Raji (cell line): ENCODE measurements at regions not wholly inside any gene's neighbourhood (a gene's known extent, or its start where the extent isn't known, plus 50 kb on each side); places are given as distances from the start of the nearest gene placed in this dataset.

Experiments
- POLR2A ChIP-seq: IDR thresholded peaks from 2 replicates; pipeline ENCODE4 v1.6.1; 2011; ENCODE audit warnings: low read depth, low read length, control low read depth; ENCODE audit not compliant: insufficient read depth

DNA sequence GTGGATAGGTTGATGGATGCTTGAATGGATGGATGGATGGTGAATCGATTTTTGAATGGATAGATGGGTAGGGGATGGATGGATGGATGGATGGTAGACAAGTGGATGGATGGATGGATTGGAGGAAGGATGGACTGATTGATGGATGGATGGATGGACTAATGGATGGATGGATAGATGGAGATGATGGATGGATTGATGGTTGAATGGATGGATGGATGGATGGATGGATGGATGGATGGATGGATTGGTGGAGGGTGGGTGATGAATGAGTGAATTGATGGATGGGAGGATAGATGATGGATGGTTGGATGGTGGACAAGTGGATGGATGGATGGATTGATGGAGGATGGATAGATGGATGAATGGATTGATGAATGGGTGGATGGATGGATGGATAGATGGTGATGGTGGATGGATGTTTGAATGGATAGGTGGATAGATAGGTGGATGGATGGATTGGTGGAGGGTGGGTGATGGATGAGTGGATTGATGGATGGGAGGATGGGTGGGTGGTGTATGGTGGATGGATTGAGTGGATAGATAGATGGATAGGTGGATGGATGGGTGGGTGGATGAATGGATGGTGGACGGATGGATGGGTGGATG lies 1140.9 kb downstream of the BRD1 start:
- no peak for TF ChIP-seq POLR2A

DNA sequence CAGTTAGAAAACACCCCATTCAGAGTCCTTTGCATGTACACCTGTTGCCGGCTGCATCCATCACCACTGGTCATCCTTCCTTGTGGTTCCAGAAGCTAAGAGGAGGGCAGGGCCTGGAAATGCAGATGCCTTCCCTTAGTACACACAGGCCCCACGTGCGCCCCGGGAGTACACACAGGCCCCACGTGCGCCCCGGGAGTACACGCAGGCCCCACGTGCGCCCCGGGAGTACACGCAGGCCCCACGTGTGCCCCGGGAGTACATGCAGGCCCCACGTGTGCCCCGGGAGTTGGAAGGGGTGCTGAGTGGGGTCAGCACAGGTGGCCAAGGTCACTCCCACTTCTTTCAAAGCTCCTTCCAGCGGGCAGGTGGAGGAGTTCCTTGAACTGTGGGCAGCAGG lies 1141.9 kb downstream of the BRD1 start:
- no peak for TF ChIP-seq POLR2A

DNA sequence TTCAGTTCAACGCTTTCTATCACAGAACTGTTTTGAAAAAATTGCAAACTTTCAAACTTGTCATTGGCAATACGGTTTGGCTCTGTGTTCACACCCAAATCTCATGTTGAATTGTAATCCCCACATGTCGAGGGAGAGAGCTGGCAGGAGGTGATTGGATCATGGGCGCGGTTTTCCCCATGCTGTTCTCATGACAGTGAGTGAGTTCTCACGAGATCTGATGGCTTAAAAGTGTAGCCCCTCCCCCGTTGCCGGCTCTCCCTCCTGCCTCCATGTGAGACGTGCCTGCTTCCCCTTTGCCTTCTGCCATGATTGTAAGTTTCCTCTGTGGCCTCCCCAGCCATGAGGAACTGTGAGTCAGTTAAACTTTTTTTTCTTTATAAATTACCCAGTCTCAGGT lies 1144.0 kb downstream of the BRD1 start:
- TF ChIP-seq POLR2A, result no peak

DNA sequence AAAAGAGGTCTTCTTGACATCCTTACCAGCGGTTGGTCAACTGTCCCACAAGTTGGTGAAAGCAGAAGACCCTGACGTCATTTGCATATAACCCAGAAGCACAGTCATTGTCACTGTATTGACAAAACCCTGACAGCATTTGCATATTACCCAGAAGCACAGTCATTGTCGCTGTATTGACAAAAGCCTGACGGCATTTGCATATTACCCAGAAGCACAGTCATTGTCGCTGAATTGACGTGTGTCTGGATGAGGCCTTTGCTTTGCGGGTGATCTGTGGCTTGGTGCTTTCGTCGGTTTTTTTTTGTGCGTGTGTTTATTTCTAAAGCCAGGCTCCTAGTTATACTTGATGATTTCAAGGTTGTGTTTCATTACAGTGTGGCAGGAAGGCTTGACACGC lies 1145.2 kb downstream of the BRD1 start:
- no peak for TF ChIP-seq POLR2A

DNA sequence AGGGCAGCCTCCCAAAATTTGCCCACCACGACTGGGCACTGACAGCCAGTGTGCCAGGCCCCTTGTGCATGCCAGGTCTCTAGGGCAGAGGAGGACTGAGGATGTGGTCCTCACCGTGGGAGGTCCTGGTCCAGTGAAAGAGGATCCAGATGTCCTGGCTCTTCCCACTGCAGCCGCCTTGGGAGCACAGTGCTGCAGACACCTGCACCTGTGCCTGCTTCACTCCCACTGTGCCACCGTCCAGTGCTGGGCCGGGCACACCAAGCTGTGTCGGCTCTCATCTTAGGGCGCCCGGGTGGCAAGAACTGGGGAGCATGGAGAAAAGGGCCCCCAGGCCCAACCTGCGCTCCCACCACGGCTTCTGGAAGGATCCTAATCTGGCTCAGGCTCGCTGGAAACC lies 1147.1 kb downstream of the BRD1 start:
- TF ChIP-seq POLR2A, result no peak

DNA sequence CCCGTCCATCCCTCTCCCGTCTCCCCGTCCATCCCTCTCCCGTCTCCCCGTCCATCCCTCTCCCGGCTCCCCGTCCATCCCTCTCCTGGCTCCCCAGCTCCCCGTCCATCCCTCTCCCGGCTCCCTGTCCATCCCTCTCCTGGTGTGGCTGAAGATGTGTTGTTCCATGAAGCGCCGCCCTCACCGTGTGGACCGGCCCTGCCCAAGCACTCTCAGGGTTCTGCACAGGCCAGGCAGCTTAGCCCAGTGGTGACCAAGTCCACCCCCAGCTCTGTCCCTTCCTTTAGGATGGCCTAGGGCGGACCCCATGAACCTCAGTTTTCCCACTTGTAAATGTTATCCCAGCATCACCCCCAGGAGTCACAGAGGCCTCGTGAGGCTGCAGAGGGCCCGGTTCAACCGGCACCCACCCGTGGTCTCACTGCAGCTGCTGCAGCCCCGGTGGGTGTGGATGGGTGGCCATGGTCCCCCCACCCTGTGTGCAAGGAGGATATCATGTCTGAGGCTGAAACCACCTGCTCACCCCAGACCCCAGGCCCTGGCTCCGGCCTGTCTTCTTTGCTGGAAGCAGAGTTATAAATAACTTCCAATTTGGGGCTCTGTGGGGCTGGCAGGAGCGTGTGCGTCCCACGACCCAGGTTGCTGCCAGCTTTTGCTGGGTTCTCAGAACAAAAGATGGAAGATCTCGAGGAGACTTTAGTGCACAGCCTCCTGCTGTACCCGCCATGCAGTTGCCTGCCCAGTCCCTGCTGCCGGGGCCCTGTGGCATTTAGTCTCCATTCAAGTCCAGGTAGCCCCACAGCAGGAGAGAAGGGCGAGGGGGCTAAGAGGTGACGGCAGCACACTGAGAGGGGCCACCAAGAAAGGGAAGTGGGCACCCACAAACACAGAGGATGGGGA lies 1147.8 kb downstream of the BRD1 start:
- no peak for TF ChIP-seq POLR2A

DNA sequence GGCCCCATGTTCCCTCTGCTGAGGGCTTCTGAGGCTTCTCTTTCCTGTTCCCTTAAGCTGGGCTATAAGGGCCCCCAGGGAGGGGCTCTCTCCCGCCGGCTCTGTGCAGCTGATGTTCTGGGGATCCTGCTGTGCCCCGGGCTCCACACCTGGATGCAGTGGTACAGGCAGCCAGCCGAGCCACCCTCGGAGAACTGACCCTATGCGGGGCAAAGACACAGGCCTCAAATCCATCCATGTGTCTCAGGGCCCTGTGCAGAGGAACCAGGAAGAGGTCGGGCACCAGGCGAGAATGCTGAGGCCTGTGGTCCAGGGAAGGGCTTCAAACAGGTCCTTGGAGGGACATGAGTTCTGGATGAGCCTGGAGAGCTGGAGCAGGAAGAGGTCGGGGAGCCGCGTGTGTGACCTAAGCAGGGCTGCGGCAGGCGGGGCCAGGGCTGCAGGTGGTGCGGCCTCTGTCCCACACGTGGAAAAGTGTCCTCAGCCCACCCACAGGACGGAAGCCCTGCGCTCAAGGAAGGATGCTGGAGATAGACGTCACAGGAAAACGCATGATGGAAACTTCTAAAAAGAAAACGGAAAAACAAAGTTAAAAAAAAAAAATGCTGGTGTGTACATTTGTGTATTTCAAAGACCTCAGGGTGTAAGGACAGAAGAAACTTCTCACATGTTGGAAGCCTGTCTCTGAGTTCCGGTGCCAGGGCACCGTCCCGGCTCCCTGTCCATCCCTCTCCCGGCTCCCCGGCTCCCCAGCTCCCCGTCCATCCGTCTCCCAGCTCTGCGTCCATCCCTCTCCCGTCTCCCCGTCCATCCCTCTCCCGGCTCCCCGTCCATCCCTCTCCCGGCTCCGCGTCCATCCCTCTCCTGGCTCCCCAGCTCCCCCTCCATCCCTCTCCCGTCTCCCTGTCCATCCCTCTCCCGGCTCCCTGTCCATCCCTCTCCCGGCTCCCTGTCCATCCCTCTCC lies 1149.2 kb downstream of the BRD1 start:
- no peak for TF ChIP-seq POLR2A

DNA sequence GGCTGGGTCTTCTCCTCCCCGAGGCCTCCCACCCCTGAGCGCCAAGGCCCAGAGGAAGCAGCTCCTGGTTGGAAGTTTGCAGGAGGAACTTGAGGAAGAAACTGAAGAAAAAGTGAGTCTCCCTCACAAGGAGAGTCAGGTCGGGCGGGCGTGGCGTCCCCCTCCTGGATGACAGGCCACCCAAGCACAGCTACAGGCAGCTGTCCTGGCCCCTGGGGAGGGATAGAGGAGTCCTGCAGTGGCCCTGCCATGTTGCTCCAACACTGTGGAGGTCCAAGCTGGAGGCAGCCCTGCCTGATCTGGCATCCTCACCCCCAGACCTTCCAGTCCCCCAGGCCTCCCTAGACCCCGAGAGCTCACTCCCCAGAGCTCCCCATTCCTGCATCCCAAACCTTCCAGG lies 1150.1 kb downstream of the BRD1 start:
- TF ChIP-seq POLR2A, result no peak

DNA sequence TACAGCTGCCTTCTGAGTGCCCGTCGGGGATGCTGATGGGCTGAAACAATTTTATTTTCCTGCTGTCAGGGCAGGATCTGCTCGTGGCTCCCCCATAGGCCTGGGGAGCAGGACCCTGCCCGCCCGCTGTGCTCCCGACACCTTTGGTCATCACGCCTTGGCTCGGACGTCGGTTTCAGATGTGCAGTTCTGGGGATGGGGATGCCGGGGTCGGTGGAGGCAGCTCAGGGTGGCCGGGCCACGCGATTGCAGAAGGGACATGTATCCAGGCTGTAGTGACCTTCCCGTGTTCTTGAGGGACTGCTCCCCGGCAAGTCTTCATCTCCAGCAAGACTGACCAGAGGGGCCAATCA lies 1150.5 kb downstream of the BRD1 start:
- no peak for TF ChIP-seq POLR2A

DNA sequence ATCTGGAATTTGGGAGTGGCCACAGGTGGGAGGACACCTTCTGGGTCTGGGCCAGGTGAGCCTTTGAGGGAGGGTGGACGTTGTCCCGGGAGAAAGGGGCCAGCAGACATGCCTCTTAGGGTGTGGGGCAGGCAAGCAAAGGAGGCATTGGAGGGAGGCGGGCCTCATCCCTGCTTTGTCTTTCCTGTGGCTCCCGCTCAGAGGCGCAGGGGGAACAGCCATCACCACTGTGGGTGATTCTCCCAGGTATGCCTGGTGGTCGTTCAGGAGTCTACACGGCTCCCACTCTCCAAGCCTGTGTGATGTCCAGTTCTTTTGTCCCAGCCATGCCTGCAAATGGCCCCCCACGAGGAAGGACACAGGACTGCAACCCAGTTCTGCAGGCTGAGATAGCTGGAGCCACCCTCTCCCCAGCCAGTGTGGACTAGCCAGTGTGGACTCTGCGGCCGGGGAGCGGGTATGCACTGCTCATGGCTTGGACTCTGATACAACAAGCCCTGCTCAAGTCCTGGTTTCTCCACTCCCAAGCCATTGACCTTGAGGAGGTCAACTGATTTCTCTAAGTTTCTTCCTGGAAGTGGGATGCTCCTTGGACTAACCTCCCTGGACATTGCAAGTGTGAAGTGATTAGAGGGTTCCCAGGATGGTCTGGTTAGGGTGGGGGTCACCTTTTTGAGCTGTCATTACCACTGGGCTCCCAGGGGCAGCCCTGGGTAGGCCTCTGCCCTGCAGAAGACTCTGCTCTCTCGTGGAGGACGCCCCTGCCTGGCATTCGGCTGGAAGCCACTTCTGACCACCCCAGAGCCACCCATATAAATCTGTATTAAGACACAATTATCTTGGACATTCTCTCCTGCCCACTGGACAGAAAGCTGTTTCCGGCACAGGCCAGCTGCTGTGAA lies 1151.2 kb downstream of the BRD1 start:
- TF ChIP-seq POLR2A, result no peak

DNA sequence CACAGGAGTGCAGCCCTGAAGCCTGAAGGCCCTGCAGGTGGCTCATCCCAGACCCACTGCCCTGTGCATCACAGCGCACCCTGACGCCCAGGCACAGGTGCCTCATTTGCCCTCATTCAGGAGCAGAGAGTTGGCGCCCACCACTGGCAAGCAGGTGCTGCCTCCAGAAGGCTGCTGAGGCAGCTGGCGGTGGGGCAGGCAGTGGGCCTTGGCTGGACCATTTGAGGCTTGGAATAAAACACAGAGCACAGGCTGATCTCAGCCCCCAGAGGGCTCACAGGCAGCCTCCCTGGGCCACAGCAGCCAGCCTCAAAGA lies 1151.9 kb downstream of the BRD1 start:
- no peak for TF ChIP-seq POLR2A

DNA sequence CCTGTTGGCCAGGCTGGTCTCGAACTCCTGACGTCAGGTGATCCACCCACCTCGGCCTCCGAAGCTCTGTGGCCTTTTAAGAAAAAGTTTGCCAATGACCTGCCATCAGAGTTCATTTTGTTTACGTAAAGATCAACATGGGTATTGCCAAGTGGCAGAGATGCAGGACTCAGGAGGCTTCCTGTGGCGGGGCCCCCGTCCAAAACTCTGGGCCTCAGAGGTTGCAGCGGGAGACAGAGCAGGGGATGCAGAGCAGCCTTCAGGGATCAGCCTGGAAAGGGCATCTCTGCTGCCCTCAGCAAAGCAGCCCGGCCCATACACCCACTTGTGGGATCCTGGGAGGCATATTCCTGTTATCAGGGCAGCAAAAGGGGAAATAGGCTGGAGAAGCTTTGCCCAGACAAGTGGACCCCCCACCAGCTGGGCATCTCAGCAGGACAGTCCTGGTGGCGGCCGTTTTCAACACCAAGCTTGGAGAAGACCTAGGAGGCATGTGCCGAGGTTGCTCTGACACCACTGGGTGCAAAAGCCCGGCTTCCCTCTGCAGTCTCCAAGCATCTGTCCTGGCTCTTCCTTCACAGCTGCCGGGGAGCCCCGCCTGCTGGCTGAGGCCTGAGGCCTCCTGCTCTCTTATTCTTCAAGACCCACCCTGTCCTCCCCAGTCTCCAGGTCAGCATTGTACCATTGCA lies 1152.4 kb downstream of the BRD1 start:
- no peak for TF ChIP-seq POLR2A

DNA sequence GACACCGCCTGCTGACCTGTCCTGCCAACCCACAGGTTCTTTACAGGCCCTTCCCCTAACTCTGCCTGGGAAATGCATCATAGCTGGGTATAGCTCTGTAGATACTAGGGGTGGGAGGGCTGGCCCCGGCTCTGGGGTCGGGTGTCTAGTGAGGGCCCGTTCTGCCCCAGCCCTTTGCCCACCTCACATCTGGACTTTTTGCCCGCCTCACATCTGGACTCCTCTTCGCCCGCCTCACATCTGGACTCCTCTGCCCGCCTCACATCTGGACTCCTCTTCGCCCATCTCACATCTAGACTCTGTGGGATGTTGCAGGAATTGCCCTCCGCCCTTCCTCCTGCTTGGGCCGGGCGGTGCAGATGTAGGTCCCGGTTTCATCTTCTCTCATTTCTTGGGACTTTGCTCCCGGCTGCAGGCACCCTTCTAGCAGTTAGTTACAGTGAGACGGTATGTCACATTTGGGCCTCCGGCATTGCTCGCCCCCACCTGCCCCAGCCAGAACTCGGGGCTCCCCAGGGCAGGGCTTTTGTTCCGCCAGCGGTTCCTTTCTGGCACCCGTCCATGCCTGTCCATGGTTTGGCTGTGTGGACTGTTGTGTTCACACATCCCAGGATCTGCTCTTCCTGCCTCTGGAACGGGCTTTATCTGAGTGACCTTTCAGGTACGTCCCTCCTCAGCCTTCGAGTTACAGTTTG lies 1153.7 kb downstream of the BRD1 start:
- TF ChIP-seq POLR2A, result no peak

DNA sequence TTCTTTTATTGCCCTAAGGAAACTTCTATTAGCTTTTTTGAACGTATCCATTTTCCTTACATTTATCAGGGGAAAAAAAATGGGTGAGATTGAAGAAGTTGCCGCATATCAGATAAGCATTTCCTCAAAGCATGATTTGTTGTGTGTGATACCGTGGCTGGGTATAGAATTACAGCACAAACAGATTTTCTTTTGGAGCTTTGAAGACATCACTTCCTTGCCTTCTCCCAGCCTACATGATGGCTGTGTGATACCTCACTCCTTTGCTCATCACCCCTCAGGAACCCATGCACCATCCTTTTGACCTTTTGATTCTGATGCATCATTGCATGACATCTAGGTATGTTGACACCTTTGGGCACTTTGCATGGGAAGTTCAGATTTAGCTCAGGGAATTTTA lies 1155.3 kb downstream of the BRD1 start:
- TF ChIP-seq POLR2A, result no peak
